COLO668 (cell line): ENCODE measurements at regions not wholly inside any gene's neighbourhood (a gene's known extent, or its start where the extent isn't known, plus 50 kb on each side); places are given as distances from the start of the nearest gene placed in this dataset.
A peak's percentile ranks its signal among the peaks of the same experiment; 100 is the strongest.
"Not testable (repeated sequence)": the region's sequence is repeated elsewhere in the genome, so short reads cannot be mapped to it uniquely, and the experiment has no call there.

ENCODE experiments used
- DNase-seq: peaks from one replicate; lab custom pipeline; 2025; ENCODE audit not compliant: unreplicated experiment; lab: John Stamatoyannopoulos, UW

DNA sequence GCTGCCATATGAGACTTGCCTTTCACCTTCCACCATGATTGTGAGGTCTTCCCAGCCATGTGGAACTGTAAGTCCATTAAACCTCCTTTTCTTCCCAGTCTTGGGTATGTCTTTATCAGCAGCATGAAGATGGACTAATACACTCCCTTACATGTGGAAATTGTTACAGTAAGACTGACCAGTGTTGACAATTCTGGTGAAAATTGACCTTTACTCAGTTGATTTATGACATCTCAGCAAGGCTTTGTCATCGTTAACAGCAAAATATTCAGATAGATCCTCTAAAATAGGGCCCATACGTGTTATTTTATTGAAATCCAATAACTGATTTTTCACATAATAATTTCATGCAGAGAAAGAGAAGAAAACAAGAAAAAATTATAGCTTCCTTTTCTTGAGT lies 377.9 kb upstream of the SEMA3C start:
- DNase-seq, result no peak

- no peak for DNase-seq
These were observed 376.2 kb upstream of the SEMA3C start for GRCh38 chr7:81294897-81295515.

DNA sequence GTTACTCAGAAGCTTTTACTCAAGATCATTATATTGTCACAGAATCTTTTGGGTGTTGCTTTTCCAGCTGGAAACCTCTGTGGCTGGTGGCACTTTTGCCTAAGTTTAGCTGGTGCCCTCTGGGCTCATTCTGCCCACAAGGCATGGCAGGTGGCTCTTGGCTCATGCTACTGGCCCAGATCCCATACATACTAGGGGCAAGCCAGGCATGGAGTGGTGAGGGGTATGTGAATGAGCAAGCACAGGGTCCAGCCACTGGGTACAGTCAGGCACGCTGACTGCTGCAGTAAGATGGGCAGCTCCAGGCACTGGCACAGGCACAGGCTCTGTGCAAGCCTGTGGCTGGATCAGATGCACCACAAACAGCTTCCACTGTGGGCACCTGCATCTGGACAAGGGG lies 375.0 kb upstream of the SEMA3C start:
- DNase-seq, result no peak

DNA sequence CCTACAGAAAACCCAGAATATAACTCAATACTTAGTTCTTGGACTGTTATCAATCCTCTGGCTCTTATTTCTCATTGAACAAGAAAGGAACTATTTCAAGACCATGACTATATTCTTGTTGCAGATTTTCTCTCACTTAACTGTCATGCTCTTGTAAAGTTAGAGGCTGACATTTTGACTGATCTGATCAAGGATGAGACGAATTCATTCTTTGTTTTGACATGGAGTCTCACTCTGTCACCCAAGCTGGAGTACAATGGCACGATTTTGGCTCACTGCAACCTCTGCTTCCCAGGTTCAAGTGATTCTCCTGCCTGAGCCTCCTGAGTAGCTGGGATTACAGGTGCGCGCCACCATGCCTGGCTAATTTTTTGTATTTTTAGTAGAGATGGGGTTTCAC lies 367.9 kb upstream of the SEMA3C start:
- not testable (repeated sequence) for DNase-seq

GRCh38 chr7:81285142-81285871 lies 366.5 kb upstream of the SEMA3C start:
- DNase-seq, result no peak

GRCh38 chr7:81284576-81284975 lies 365.7 kb upstream of the SEMA3C start:
- no peak for DNase-seq

DNA sequence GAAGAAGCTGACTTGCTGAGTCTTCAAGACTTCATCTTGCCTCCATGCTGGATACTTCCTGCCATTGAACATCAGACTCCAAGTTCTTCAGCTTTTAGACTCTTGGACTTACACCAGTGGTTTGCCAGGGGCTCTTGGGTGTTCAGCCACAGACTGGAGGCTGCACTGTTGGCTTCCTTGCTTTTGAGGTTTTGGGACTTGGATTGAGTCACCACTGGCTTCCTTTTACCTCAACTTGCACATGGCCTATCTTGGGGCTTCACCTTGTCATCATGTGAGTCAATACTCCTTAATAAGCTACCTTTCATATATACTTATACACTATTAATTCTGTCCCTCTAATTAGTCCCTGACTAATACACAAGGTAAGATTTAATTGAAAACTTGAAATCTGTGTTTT lies 361.7 kb upstream of the SEMA3C start:
- no peak for DNase-seq

- DNase-seq, result no peak
These were observed 358.8 kb upstream of the SEMA3C start for GRCh38 chr7:81277691-81278090.

DNA sequence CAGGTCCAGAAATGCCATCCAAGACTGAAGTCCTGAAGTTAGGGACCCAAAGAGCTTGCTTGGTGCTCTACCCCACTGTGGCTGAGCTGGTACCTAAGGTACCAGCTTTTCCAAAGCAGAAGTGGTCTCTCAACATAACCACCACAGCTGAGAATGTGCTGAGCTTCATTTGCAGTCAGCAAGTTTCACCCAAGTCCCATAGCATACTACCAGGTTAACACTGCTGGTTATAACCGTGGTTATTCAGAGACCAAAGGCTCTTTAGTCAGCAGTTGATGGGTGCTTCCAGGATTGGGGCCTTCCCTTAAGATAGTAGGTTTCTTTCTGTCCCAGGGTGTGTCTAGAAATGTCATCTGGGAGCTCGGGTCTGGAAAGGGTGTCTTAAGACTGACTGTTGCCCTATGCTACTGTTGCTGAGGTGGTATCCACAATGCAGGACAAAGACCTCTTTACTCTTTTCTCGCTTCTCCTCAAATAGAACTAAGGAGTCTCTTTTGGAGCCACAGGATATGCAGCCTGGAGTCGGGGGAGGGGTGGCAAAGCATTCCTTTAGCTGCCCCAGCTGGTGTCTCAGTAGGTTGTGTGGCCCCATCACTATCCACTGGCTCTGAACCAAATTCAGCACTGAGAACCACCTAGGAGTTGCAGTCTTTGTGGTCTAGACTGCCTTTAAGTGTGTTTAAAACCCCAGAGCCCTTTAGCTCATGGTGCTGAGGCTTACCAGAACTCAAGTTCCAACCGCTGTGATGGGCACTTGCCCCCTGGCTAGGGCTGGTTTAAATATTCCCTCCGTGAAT lies 354.9 kb upstream of the SEMA3C start:
- no peak for DNase-seq

GRCh38 chr7:81272176-81272575 lies 353.3 kb upstream of the SEMA3C start:
- DNase-seq, result no peak

- DNase-seq, result no peak
These were observed 349.7 kb upstream of the SEMA3C start for GRCh38 chr7:81268551-81268950.

GRCh38 chr7:81267508-81267907 lies 348.7 kb upstream of the SEMA3C start:
- DNase-seq, result peak; percentile 9

DNA sequence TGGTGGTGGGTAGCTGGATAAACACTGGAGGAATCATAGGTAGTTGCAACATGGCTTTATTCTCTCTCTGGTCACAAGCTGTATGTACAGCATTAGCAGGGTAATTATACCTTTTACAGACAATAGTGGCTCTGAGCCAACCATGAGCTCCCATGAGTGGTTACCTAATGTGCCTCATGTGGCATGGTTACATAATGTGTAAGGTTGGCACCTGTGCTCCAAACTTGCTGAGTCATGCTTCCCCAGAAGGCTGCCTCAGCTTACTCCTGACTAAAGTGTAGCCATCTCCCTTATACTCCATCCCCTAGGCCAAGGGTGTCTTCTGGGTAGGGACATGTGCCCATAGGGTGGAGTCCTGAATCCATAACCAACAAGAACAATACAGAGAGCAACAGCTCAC lies 345.3 kb upstream of the SEMA3C start:
- DNase-seq, result peak; percentile 14

- DNase-seq, result no peak
These were observed 341.3 kb upstream of the SEMA3C start for GRCh38 chr7:81260152-81260551.

- no peak for DNase-seq
These were observed 338.1 kb upstream of the SEMA3C start for GRCh38 chr7:81256991-81257390.

GRCh38 chr7:81248420-81248819 lies 329.6 kb upstream of the SEMA3C start:
- no peak for DNase-seq

DNA sequence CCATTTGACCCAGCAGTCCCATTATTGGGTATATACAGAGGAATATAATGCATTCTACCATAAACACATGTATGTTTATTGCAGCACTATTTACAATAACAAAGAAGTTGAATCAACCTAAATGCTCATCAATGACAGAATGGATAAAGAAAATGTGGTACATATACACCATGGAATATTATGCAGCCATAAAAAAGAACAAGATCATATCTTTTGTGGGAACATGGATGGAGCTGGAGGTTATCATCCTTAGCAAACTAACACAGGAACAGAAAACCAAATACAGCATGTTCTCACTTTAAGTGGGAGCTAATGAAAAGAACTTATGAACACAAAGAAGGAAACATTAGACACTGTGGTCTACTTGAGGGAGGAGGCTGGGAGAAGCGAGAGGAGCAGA lies 328.5 kb upstream of the SEMA3C start:
- DNase-seq, result not testable (repeated sequence)

- DNase-seq, result no peak
These were observed 326.5 kb upstream of the SEMA3C start for GRCh38 chr7:81245353-81245752.

GRCh38 chr7:81244224-81244623 lies 325.4 kb upstream of the SEMA3C start:
- no peak for DNase-seq

DNA sequence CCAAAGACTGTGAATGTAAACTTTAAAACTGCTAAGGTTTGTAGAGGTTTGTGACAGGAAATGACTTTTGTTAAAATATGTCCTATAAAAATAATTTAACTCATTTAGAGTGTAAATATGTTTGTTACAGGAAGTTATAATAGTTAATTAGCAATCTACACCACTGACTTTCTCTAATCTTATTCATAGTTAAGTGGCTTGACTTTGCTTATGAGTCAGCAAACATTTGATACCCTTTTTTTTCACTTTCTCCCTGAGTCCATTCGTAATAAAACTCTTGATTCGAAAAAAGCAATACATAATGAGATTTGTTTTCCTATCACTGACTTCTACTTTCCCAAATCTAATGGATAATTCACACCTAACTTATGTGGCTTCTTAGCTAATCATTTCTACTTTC lies 317.7 kb upstream of the SEMA3C start:
- DNase-seq, result no peak

GRCh38 chr7:81235997-81236396 lies 317.1 kb upstream of the SEMA3C start:
- DNase-seq, result no peak

GRCh38 chr7:81234896-81235295 lies 316.0 kb upstream of the SEMA3C start:
- DNase-seq, result no peak
